ENCODE measurements at regions not wholly inside any gene's neighbourhood (a gene's known extent, or its start where the extent isn't known, plus 50 kb on each side); places are given as distances from the start of the nearest gene placed in this dataset.

DNA sequence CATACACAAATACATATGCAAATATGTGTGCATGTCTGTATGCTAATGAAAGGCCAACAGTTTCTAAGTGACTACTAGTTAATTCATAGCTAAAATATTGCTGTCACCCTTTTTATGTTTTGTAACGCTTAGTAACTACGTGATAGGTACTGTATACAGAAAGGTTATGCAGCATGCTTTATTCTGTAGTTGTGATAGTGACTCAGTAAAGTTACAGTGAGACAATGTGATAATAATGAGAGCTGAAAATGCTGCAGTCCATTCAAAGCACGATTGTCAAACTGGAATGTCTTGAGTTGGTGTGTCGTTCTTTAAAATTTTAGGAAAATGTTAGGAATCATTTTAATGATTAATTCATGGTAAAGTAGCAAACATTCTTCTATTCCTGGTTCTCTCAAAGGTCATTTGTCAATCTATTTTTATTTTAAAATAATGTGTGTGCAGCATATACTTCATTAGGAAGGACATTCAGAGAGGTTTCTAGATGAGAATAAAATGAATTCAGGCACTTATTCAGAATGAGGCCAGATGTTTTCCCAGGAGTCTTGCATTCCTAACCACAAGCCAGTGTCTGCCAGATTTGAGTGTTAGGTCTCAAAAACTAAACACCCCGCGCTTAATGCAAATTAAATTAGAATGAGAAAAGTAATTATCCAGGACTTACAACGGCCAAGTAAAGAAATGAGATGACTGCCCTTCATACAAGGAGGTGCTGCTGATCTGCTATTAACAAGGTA, 408.8 kb upstream of the FZD8 start:
- no peaks in the 10 kb centered on the region for H3K27me3 ChIP-seq (ENCODE audit: insufficient read depth, low read length, poor library complexity, severe bottlenecking)
- no peak overlapping the region for H3K9ac ChIP-seq (ENCODE audit: low read depth, low read length, poor library complexity, severe bottlenecking)
- no peaks in the 10 kb centered on the region for H3F3A ChIP-seq (ENCODE audit: low read depth)
- TF ChIP-seq, protein P1, sequence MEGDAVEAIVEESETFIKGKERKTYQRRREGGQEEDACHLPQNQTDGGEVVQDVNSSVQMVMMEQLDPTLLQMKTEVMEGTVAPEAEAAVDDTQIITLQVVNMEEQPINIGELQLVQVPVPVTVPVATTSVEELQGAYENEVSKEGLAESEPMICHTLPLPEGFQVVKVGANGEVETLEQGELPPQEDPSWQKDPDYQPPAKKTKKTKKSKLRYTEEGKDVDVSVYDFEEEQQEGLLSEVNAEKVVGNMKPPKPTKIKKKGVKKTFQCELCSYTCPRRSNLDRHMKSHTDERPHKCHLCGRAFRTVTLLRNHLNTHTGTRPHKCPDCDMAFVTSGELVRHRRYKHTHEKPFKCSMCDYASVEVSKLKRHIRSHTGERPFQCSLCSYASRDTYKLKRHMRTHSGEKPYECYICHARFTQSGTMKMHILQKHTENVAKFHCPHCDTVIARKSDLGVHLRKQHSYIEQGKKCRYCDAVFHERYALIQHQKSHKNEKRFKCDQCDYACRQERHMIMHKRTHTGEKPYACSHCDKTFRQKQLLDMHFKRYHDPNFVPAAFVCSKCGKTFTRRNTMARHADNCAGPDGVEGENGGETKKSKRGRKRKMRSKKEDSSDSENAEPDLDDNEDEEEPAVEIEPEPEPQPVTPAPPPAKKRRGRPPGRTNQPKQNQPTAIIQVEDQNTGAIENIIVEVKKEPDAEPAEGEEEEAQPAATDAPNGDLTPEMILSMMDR (conservative IDR thresholded peaks at IDR 0.05; ENCODE audit: low read length): no peak
- TF ChIP-seq EZH2phosphoT487 (IDR thresholded peaks at IDR 0.05; ENCODE audit: borderline replicate concordance): no peak
- no peak overlapping the region for H2AFZ ChIP-seq (ENCODE audit: low read length)
- no peaks in the 10 kb centered on the region for H3K4me1 ChIP-seq (ENCODE audit: insufficient read depth, low read length, poor library complexity, severe bottlenecking)
- no peaks in the 10 kb centered on the region for H4K20me1 ChIP-seq (ENCODE audit: insufficient read depth, low read length, poor library complexity, severe bottlenecking)
- H3K79me2 ChIP-seq (ENCODE audit: insufficient read depth, low read length): no peaks in the 10 kb centered on the region
- H3K4me2 ChIP-seq (ENCODE audit: low read depth, low read length, poor library complexity, severe bottlenecking): no peak overlapping the region
- H3K4me3 ChIP-seq (ENCODE audit: low read length, poor library complexity, severe bottlenecking): no peak overlapping the region
- no peaks in the 10 kb centered on the region for H3K36me3 ChIP-seq (ENCODE audit: insufficient read depth, low read length)
- no peaks in the 10 kb centered on the region for H3K9me3 ChIP-seq (ENCODE audit: insufficient read depth, low read depth, low read length)
- H3K9me2 ChIP-seq (replicated peaks; ENCODE audit: low read depth, low read length): no peaks in the 10 kb centered on the region

DNA sequence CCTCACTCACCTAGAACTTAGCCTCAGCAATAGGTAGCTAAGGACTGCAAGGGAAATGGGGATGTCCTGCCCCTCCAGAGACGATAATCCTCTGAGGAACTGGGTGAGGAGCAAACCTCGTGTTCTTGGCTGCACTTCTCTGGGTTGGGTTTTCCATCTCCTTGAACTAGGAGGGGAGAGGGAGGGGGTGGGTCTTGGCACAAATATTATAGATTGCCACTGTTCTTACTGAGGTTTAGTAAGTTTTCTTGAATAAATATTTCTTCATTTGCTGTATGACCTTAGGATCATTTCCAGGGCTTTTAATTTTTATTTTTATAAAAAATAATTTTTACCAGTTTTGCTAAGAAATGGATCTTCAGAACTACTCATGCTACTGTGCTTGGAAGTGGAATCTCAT, 406.7 kb upstream of the FZD8 start:
- H3K27me3 ChIP-seq (ENCODE audit: insufficient read depth, low read length, poor library complexity, severe bottlenecking): no peaks in the 10 kb centered on the region

DNA sequence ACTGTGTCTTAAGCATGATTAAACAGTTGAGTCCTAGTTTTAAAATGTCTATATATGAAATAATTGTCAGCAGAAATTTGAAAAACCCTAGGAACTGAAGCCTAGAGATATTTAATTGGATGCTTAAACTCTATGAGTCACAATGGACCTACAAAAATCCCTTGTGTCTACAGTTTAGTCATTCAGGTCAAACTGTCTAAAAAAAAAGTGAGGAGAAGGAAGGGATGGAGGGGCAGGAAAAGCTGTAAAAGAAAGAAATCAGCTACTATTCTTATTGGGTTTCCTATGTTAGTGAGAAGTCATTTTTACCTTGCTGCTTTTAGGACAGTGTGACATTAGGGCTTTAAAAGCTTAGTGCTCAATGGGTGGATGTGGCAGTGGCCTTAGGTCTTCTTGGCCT, 406.1 kb upstream of the FZD8 start:
- no peaks in the 10 kb centered on the region for H3K4me1 ChIP-seq (ENCODE audit: insufficient read depth, low read length, poor library complexity, severe bottlenecking)
- H3K4me2 ChIP-seq (ENCODE audit: low read depth, low read length, poor library complexity, severe bottlenecking): no peak overlapping the region
- H2AFZ ChIP-seq (ENCODE audit: low read length): no peak overlapping the region
- no peaks in the 10 kb centered on the region for H3K27me3 ChIP-seq (ENCODE audit: insufficient read depth, low read length, poor library complexity, severe bottlenecking)
- H3K79me2 ChIP-seq (ENCODE audit: insufficient read depth, low read length): no peaks in the 10 kb centered on the region
- no peaks in the 10 kb centered on the region for H3K9me2 ChIP-seq (replicated peaks; ENCODE audit: low read depth, low read length)
- H3F3A ChIP-seq (ENCODE audit: low read depth): no peaks in the 10 kb centered on the region
- H3K9ac ChIP-seq (ENCODE audit: low read depth, low read length, poor library complexity, severe bottlenecking): no peak overlapping the region
- no peaks in the 10 kb centered on the region for H3K36me3 ChIP-seq (ENCODE audit: insufficient read depth, low read length)
- H4K20me1 ChIP-seq (ENCODE audit: insufficient read depth, low read length, poor library complexity, severe bottlenecking): no peaks in the 10 kb centered on the region
- TF ChIP-seq EZH2phosphoT487 (IDR thresholded peaks at IDR 0.05; ENCODE audit: borderline replicate concordance): no peak
- TF ChIP-seq, protein P1 (conservative IDR thresholded peaks at IDR 0.05; ENCODE audit: low read length): no peak
- H3K4me3 ChIP-seq (ENCODE audit: low read length, poor library complexity, severe bottlenecking): no peak overlapping the region
- no peaks in the 10 kb centered on the region for H3K9me3 ChIP-seq (ENCODE audit: insufficient read depth, low read depth, low read length)

More for the DNA sequence above, 406.7 kb upstream of the FZD8 start:
- Histone ChIP-seq H3K4me2 (ENCODE audit: low read depth, low read length, poor library complexity, severe bottlenecking) (no peak overlapping the region), H3F3A (ENCODE audit: low read depth) (no peaks in the 10 kb centered on the region), H3K4me3 (ENCODE audit: low read length, poor library complexity, severe bottlenecking) (no peak overlapping the region), H3K36me3 (ENCODE audit: insufficient read depth, low read length) (no peaks in the 10 kb centered on the region), H3K9me2 (replicated peaks; ENCODE audit: low read depth, low read length) (no peaks in the 10 kb centered on the region), H3K9ac (ENCODE audit: low read depth, low read length, poor library complexity, severe bottlenecking) (no peak overlapping the region), H3K4me1 (ENCODE audit: insufficient read depth, low read length, poor library complexity, severe bottlenecking) (no peaks in the 10 kb centered on the region), H4K20me1 (ENCODE audit: insufficient read depth, low read length, poor library complexity, severe bottlenecking) (no peaks in the 10 kb centered on the region), H3K9me3 (ENCODE audit: insufficient read depth, low read depth, low read length) (no peaks in the 10 kb centered on the region), H3K79me2 (ENCODE audit: insufficient read depth, low read length) (no peaks in the 10 kb centered on the region), H2AFZ (ENCODE audit: low read length) (no peak overlapping the region)
- TF ChIP-seq, protein P1 (conservative IDR thresholded peaks at IDR 0.05; ENCODE audit: low read length): no peak
- no peak for TF ChIP-seq EZH2phosphoT487 (IDR thresholded peaks at IDR 0.05; ENCODE audit: borderline replicate concordance)

Measured in Loucy (cell line).